Body of pancreas (tissue), 4 donors: ENCODE measurements at regions not wholly inside any gene's neighbourhood (a gene's known extent, or its start where the extent isn't known, plus 50 kb on each side); places are given as distances from the start of the nearest gene placed in this dataset.

Experiments
- CTCF ChIP-seq, 7 experiments: fragments of 450-650 bp in 4 of 7; fragments of 200-600 bp in 3 of 7; sonication (generic) in 3 of 7; IDR thresholded peaks; one replicate each; pipeline ENCODE4 v1.5.1; 2016 to 2019; ENCODE audit warnings: antibody characterized with exemption in 7 of 7
- POLR2A ChIP-seq, 3 donors: fragments of 450-650 bp; IDR thresholded peaks; one replicate each; pipeline ENCODE4 v1.6.1; 2016; ENCODE audit warnings: antibody characterized with exemption in 3 of 3, mild to moderate bottlenecking in 2 of 3

- no peak for TF ChIP-seq CTCF (IDR thresholded peaks at IDR 0.05)
- no peak for TF ChIP-seq POLR2A (IDR thresholded peaks at IDR 0.05)
These were observed 391.4 kb downstream of the RAB28 start for GRCh38 chr4:13092702-13093101.
